Body of pancreas (tissue), 4 donors: ENCODE measurements at regions not wholly inside any gene's neighbourhood (a gene's known extent, or its start where the extent isn't known, plus 50 kb on each side); places are given as distances from the start of the nearest gene placed in this dataset.

Experiments
- CTCF ChIP-seq, 7 experiments: fragments of 450-650 bp in 4 of 7; fragments of 200-600 bp in 3 of 7; sonication (generic) in 3 of 7; IDR thresholded peaks; one replicate each; pipeline ENCODE4 v1.5.1; 2016 to 2019; ENCODE audit warnings: antibody characterized with exemption in 7 of 7
- POLR2A ChIP-seq, 3 donors: fragments of 450-650 bp; IDR thresholded peaks; one replicate each; pipeline ENCODE4 v1.6.1; 2016; ENCODE audit warnings: antibody characterized with exemption in 3 of 3, mild to moderate bottlenecking in 2 of 3

- no peak for TF ChIP-seq CTCF (IDR thresholded peaks at IDR 0.05)
- TF ChIP-seq POLR2A (IDR thresholded peaks at IDR 0.05), result no peak
Observed at GRCh38 chr11:15662285-15662684, 547.6 kb downstream of the INSC start.
